ENCODE measurements at regions not wholly inside any gene's neighbourhood (a gene's known extent, or its start where the extent isn't known, plus 50 kb on each side); places are given as distances from the start of the nearest gene placed in this dataset.

DNA sequence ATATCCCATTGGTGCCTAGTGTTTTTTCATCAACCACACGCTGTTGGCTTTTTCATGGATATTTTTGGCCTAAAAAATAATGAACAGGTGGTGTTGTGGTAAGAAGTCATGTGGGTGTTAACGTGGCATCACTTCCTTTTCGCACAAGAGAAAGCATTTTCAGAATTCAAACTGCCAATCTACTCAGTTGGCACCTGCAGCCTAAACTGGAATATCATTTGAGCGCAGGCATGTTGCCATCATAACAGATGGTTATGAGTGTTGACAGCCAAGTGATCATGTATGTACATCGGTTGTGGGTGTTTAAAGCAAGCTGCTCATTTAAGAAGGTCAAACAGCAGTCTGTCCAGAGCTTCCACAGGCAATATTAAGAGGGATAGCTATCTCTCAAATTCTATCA, 1963.0 kb downstream of the NCAM2 start:
- intact Hi-C loops (cut with micrococcal nuclease): no loop called here
- no peak overlapping the region for H3K4me3 ChIP-seq (replicated peaks in 1 of 3; ENCODE audit: low read depth in 2 of 3, low read length in 3 of 3)
- no peaks in the 10 kb centered on the region for H3K27me3 Mint-ChIP-seq (ENCODE audit: low read depth in 3 of 3)
- no peaks in the 10 kb centered on the region for H3K36me3 Mint-ChIP-seq
- no peaks in the 10 kb centered on the region for H3K4me1 ChIP-seq (ENCODE audit: control insufficient read depth in 1 of 2, insufficient read depth in 2 of 2, low read length in 2 of 2)
- no peak overlapping the region for H3K4me2 ChIP-seq (replicated peaks; ENCODE audit: extremely low read depth, low read length, poor library complexity, severe bottlenecking)
- no peak for TF ChIP-seq CTCF (IDR thresholded peaks at IDR 0.05)
- no CpG with 5 or more reads among the region's 5 CpGs for WGBS (ENCODE audit: insufficient coverage)
- peaks cover 0 to 7% (median 2%) of the 10 kb centered on the region in 7 donors for H3K9me3 Mint-ChIP-seq
- peaks cover 6% of the 10 kb centered on the region in 2 donors for H3K9me3 ChIP-seq (replicated peaks in 1 of 2; ENCODE audit: control insufficient read depth in 1 of 2, insufficient read depth in 1 of 2, low read length in 2 of 2)
- no peak overlapping the region for H3K27ac Mint-ChIP-seq
- H3K79me2 ChIP-seq (ENCODE audit: insufficient read depth, low read length): no peaks in the 10 kb centered on the region
- DNase-seq: no peak
- no peak overlapping the region for H3K9ac ChIP-seq (ENCODE audit: insufficient read depth, low read length, poor library complexity, severe bottlenecking)
- no peak overlapping the region for H3K27ac ChIP-seq (ENCODE audit: low read depth in 1 of 2, low read length in 2 of 2)
- H3K4me1 Mint-ChIP-seq: no peaks in the 10 kb centered on the region
- H3K36me3 ChIP-seq (replicated peaks in 1 of 2; ENCODE audit: control insufficient read depth in 1 of 2, insufficient read depth in 2 of 2, low read length in 2 of 2): no peaks in the 10 kb centered on the region
- no peaks in the 10 kb centered on the region for H3K27me3 ChIP-seq (ENCODE audit: control insufficient read depth in 2 of 2, insufficient read depth in 2 of 2, low read length in 2 of 2)
- no peak overlapping the region for H2AFZ ChIP-seq (ENCODE audit: insufficient read depth, low read depth, low read length, poor library complexity, severe bottlenecking)
- no peaks in the 10 kb centered on the region for H4K20me1 ChIP-seq (ENCODE audit: insufficient read depth, low read length)
- H3K4me3 Mint-ChIP-seq: no peak overlapping the region

GRCh38 chr21:22965455-22966135, 1967.4 kb downstream of the NCAM2 start:
- 85% methylated on average over 2 of the region's 3 CpGs for WGBS (ENCODE audit: insufficient coverage)
- H3K79me2 ChIP-seq (ENCODE audit: insufficient read depth, low read length): no peaks in the 10 kb centered on the region
- intact Hi-C loops (cut with micrococcal nuclease): no loop called here
- Mint-ChIP-seq H3K4me1 (no peaks in the 10 kb centered on the region), H3K36me3 (no peaks in the 10 kb centered on the region), H3K27me3 (ENCODE audit: low read depth in 3 of 3) (no peaks in the 10 kb centered on the region), H3K4me3 (no peak overlapping the region), H3K9me3 (peaks cover 0 to 7% (median 0%) of the 10 kb centered on the region in 7 donors), H3K27ac (no peak overlapping the region)
- no peak overlapping the region for H3K27ac ChIP-seq (ENCODE audit: low read depth in 1 of 2, low read length in 2 of 2)
- no peak overlapping the region for H2AFZ ChIP-seq (ENCODE audit: insufficient read depth, low read depth, low read length, poor library complexity, severe bottlenecking)
- TF ChIP-seq CTCF (IDR thresholded peaks at IDR 0.05): no peak
- no peaks in the 10 kb centered on the region for H3K36me3 ChIP-seq (replicated peaks in 1 of 2; ENCODE audit: control insufficient read depth in 1 of 2, insufficient read depth in 2 of 2, low read length in 2 of 2)
- no peaks in the 10 kb centered on the region for H3K27me3 ChIP-seq (ENCODE audit: control insufficient read depth in 2 of 2, insufficient read depth in 2 of 2, low read length in 2 of 2)
- no peak overlapping the region for H3K4me3 ChIP-seq (replicated peaks in 1 of 3; ENCODE audit: low read depth in 2 of 3, low read length in 3 of 3)
- peaks cover 6% of the 10 kb centered on the region in 2 donors for H3K9me3 ChIP-seq (replicated peaks in 1 of 2; ENCODE audit: control insufficient read depth in 1 of 2, insufficient read depth in 1 of 2, low read length in 2 of 2)
- no peak for DNase-seq
- no peaks in the 10 kb centered on the region for H4K20me1 ChIP-seq (ENCODE audit: insufficient read depth, low read length)
- no peaks in the 10 kb centered on the region for H3K4me1 ChIP-seq (ENCODE audit: control insufficient read depth in 1 of 2, insufficient read depth in 2 of 2, low read length in 2 of 2)
- H3K9ac ChIP-seq (ENCODE audit: insufficient read depth, low read length, poor library complexity, severe bottlenecking): no peak overlapping the region
- no peak overlapping the region for H3K4me2 ChIP-seq (replicated peaks; ENCODE audit: extremely low read depth, low read length, poor library complexity, severe bottlenecking)
